Uterus (tissue), 3 donors: ENCODE measurements at regions not wholly inside any gene's neighbourhood (a gene's known extent, or its start where the extent isn't known, plus 50 kb on each side); places are given as distances from the start of the nearest gene placed in this dataset.

Source experiments
- DNase-seq, 2 donors: peaks; one replicate each; pipeline ENCODE4 v3.0.0-alpha.2; 2019 to 2020
- H3K27ac ChIP-seq, 2 donors: fragments of 200-600 bp; sonication (generic); 1 replicate in 1 of 2; 2 replicates in 1 of 2; pipeline ENCODE4 v1.5.1; 2016 to 2018
- H3K27me3 ChIP-seq, 2 donors: fragments of 200-600 bp; sonication (generic); one replicate each; pipeline ENCODE4 v1.5.1; 2018 to 2019; ENCODE audit warnings: control low read depth in 1 of 2
- H3K36me3 ChIP-seq, 2 donors: fragments of 200-600 bp; sonication (generic); one replicate each; pipeline ENCODE4 v1.5.1; 2019; ENCODE audit warnings: control low read depth in 1 of 2
- H3K4me1 ChIP-seq, 2 donors: fragments of 200-600 bp; sonication (generic); one replicate each; pipeline ENCODE4 v1.5.1; 2018 to 2019; ENCODE audit warnings: control low read depth in 1 of 2
- H3K4me3 ChIP-seq, 2 donors: fragments of 200-600 bp; sonication (generic); 1 replicate in 1 of 2; 2 replicates in 1 of 2; pipeline ENCODE4 v1.5.1; 2018 to 2019; ENCODE audit warnings: mild to moderate bottlenecking in 1 of 2
- H3K9me3 ChIP-seq, 2 donors: fragments of 200-600 bp; sonication (generic); one replicate each; pipeline ENCODE4 v1.5.1; 2019; ENCODE audit warnings: control low read depth in 1 of 2
- POLR2A ChIP-seq, 2 donors: fragments of 450-650 bp; IDR thresholded peaks; one replicate each; pipeline ENCODE4 v1.6.1; 2016; ENCODE audit warnings: antibody characterized with exemption in 2 of 2, mild to moderate bottlenecking in 1 of 2, moderate library complexity in 1 of 2
- intact Hi-C: fragments of 100-400 bp; cut with DNase I; formaldehyde crosslinking; loops from one replicate; pipeline ENCODE4 v1.15.1; 2023; ENCODE audit warnings: low total_unique reads
- TF ChIP-seq, protein P1 (sequence below), 4 experiments: fragments of 200-600 bp in 2 of 4; fragments of 450-650 bp in 2 of 4; sonication (generic) in 2 of 4; IDR thresholded peaks; one replicate each; pipeline ENCODE4 v1.5.1; 2016 to 2019; ENCODE audit warnings: antibody characterized with exemption in 4 of 4, mild to moderate bottlenecking in 2 of 4, moderate library complexity in 1 of 4
- donor health status: DM: yes; HTN: yes; CAD: no.

DNA sequence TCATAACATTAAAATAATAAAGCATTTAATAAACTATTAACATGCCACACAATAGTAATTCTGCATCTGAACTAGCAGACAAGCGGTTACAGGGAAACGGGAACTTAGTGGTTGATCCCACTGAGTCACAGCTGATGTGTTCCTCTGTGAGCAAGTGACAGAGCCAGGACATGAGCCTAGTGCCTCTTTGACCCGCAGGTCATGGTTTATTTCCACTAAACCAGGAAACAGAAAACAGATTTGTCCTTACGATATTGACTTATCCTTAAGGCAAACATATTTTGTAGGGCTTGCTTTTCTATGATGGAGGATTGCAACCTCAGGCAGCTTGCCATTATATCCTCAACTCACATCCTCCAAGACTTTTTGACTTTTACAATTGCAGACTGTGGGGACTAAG, 987.3 kb downstream of the CCSER2 start:
- H3K27ac ChIP-seq = no peak overlapping the region
- H3K4me3 ChIP-seq = no peak overlapping the region
- no peaks in the 10 kb centered on the region for H3K27me3 ChIP-seq
- DNase-seq = no peak
- no peak for TF ChIP-seq POLR2A (IDR thresholded peaks at IDR 0.05)
- H3K36me3 ChIP-seq = no peaks in the 10 kb centered on the region
- no peaks in the 10 kb centered on the region for H3K9me3 ChIP-seq
- intact Hi-C loops = no loop called here
- no peaks in the 10 kb centered on the region for H3K4me1 ChIP-seq

DNA sequence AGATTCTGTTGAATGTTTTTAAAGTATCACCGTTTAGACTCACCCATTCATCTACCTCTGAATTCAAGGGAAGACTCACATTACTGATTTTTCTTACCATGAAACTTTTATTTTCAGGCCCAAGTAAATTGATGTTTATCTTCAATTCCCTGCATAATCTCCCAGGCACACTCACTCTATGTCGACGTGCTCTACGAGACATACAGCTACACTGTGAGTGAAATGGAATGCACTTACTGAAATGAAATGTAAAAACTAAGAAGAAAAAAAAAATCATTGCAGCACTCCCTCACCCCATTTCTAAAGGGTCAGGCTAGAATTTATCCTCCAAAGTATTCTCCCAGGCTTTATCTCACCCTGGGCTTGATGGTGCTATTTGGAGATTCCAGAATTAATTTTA, 987.9 kb downstream of the CCSER2 start:
- Histone ChIP-seq H3K27ac (no peak overlapping the region), H3K4me3 (no peak overlapping the region), H3K9me3 (no peaks in the 10 kb centered on the region), H3K4me1 (no peaks in the 10 kb centered on the region), H3K36me3 (no peaks in the 10 kb centered on the region), H3K27me3 (no peaks in the 10 kb centered on the region)
- intact Hi-C loops = no loop called here
- no peak for DNase-seq
- TF ChIP-seq POLR2A (IDR thresholded peaks at IDR 0.05) = no peak
- TF ChIP-seq, protein P1, sequence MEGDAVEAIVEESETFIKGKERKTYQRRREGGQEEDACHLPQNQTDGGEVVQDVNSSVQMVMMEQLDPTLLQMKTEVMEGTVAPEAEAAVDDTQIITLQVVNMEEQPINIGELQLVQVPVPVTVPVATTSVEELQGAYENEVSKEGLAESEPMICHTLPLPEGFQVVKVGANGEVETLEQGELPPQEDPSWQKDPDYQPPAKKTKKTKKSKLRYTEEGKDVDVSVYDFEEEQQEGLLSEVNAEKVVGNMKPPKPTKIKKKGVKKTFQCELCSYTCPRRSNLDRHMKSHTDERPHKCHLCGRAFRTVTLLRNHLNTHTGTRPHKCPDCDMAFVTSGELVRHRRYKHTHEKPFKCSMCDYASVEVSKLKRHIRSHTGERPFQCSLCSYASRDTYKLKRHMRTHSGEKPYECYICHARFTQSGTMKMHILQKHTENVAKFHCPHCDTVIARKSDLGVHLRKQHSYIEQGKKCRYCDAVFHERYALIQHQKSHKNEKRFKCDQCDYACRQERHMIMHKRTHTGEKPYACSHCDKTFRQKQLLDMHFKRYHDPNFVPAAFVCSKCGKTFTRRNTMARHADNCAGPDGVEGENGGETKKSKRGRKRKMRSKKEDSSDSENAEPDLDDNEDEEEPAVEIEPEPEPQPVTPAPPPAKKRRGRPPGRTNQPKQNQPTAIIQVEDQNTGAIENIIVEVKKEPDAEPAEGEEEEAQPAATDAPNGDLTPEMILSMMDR (IDR thresholded peaks at IDR 0.05) = no peak

DNA sequence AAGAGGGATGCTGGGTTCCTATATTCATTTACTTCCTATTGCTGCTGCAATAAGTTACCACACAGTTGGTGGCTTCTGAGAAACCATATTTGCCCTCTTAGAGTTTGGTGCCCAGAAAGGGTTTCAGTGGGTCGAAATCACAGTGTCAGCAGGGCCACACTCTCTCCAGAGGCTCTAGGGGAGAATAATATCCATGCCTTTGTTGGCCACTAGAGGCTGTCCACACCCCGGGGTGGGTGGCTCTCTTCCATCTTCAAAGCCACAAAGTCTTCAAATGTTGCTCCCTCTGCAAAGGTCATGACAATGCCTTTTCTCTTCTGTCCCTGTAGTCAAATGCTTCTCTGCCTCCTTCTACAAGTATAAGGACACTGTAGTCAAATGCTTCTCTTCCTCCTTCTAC, 989.4 kb downstream of the CCSER2 start:
- H3K36me3 ChIP-seq = no peaks in the 10 kb centered on the region
- intact Hi-C loops = no loop called here
- H3K9me3 ChIP-seq = no peaks in the 10 kb centered on the region
- DNase-seq = no peak
- H3K4me1 ChIP-seq = no peaks in the 10 kb centered on the region
- no peak overlapping the region for H3K27ac ChIP-seq
- TF ChIP-seq, protein P1 (IDR thresholded peaks at IDR 0.05) = no peak
- TF ChIP-seq POLR2A (IDR thresholded peaks at IDR 0.05) = no peak
- no peak overlapping the region for H3K4me3 ChIP-seq
- H3K27me3 ChIP-seq = no peaks in the 10 kb centered on the region

- TF ChIP-seq POLR2A (IDR thresholded peaks at IDR 0.05) = no peak
- TF ChIP-seq, protein P1 (IDR thresholded peaks at IDR 0.05) = no peak
These were observed 990.7 kb downstream of the CCSER2 start for GRCh38 chr10:85318809-85319807.

DNA sequence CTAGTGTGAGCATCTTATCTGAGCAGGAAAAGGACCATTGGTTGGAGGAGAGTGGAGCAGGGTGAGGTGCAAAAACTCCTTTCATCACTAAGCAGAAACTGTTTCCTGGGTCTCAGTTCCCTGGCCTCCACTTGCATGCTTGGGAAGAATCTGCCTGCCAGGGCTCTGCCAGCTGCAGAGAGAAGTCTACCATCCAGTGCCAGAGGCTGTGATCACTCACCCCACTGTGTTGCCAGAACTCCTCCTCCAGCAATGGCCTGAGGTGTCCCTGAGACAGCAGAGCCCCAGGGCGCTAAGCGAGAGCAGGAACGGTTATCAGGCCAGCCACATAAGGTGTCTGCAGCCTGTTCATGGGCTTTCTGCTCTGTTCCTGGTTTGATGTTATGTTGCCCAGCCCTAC, 991.4 kb downstream of the CCSER2 start:
- no peak for DNase-seq
- Histone ChIP-seq H3K4me1 (no peaks in the 10 kb centered on the region), H3K27ac (no peak overlapping the region), H3K27me3 (no peaks in the 10 kb centered on the region), H3K36me3 (no peaks in the 10 kb centered on the region), H3K9me3 (no peaks in the 10 kb centered on the region), H3K4me3 (no peak overlapping the region)
- intact Hi-C loops = no loop called here
- TF ChIP-seq POLR2A (IDR thresholded peaks at IDR 0.05) = no peak
- TF ChIP-seq, protein P1 (IDR thresholded peaks at IDR 0.05) = no peak

More at GRCh38 chr10:85318809-85319807, 990.7 kb downstream of the CCSER2 start:
- H3K36me3 ChIP-seq = no peaks in the 10 kb centered on the region
- H3K4me1 ChIP-seq = no peaks in the 10 kb centered on the region
- no peaks in the 10 kb centered on the region for H3K9me3 ChIP-seq
- H3K27ac ChIP-seq = no peak overlapping the region
- no peaks in the 10 kb centered on the region for H3K27me3 ChIP-seq
- intact Hi-C loops = no loop called here
- no peak for DNase-seq
- H3K4me3 ChIP-seq = no peak overlapping the region
